ENCODE measurements at regions not wholly inside any gene's neighbourhood (a gene's known extent, or its start where the extent isn't known, plus 50 kb on each side); places are given as distances from the start of the nearest gene placed in this dataset.

DNA sequence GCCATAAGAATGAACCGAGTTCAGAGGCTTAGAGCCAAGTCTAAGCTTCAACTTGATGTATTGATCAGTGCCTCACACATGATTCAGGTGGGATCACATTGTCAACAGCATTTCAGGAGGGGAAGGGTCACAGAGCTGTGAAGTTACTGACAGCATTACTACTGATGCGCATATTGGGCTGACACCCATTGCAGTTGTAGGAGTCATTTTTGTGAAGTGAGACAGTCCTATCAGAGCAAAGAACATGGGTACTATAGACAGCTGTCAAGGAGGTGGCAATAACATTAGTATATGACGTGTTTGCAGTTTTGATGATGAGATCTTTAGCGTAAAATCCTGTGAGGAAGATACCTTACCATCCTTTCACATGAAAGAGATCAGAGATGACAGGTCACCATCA lies 206.0 kb upstream of the RBM19 start:
- H3K4me3 ChIP-seq (replicated peaks; ENCODE audit: low read depth, low read length) = no peak overlapping the region
- TF ChIP-seq, protein P1, sequence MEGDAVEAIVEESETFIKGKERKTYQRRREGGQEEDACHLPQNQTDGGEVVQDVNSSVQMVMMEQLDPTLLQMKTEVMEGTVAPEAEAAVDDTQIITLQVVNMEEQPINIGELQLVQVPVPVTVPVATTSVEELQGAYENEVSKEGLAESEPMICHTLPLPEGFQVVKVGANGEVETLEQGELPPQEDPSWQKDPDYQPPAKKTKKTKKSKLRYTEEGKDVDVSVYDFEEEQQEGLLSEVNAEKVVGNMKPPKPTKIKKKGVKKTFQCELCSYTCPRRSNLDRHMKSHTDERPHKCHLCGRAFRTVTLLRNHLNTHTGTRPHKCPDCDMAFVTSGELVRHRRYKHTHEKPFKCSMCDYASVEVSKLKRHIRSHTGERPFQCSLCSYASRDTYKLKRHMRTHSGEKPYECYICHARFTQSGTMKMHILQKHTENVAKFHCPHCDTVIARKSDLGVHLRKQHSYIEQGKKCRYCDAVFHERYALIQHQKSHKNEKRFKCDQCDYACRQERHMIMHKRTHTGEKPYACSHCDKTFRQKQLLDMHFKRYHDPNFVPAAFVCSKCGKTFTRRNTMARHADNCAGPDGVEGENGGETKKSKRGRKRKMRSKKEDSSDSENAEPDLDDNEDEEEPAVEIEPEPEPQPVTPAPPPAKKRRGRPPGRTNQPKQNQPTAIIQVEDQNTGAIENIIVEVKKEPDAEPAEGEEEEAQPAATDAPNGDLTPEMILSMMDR (IDR thresholded peaks at IDR 0.05; ENCODE audit: low read depth, low read length, missing control alignments) = no peak
- no peak for DNase-seq (ENCODE audit: extremely low read depth, low read depth)

GRCh38 chr12:114168061-114168460 lies 201.9 kb upstream of the RBM19 start:
- TF ChIP-seq, protein P1 (IDR thresholded peaks at IDR 0.05; ENCODE audit: low read depth, low read length, missing control alignments) = no peak
- no peak for DNase-seq (ENCODE audit: extremely low read depth, low read depth)
- H3K4me3 ChIP-seq (replicated peaks; ENCODE audit: low read depth, low read length) = no peak overlapping the region

DNA sequence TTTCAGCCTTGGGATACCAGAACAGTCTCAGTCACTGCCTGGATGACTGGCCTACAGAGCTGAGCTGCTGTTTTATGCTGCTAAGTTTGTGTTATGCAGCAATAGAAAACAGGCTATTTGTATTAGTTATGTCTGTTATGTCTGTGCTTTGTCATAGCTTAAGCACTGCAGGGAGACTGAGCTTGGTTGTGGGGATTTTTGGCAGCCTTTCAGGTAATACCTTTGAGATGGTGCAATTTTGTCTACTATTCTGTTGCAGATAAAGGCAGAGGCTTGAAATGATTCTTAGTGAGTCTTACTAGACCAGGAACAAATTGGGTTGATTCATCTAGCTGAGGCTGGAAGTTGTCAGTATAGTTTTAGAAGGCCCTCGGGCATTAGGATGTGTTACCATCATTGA lies 201.3 kb upstream of the RBM19 start:
- H3K4me3 ChIP-seq (replicated peaks; ENCODE audit: low read depth, low read length) = no peak overlapping the region
- TF ChIP-seq, protein P1 (IDR thresholded peaks at IDR 0.05; ENCODE audit: low read depth, low read length, missing control alignments) = no peak
- DNase-seq (ENCODE audit: extremely low read depth, low read depth) = no peak

DNA sequence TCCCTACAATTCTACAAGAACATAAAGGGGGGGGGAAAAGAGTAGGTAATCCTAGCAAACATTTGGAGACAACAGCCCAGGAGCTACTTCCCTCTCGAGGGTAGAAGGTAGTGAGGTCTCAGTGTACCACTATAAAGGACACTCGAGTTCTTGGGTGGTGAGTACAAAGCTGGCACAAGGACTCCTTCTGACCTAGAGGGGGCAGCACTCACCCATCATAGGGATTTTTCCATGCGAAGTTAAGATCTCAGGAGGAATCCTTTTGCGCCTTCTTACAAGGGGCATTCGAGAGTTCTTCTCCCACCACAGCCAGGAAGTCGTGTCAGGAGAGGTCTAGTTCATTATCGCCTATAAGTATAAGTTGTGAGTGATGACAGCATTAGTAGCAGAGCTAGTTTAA lies 200.2 kb upstream of the RBM19 start:
- peak; percentile 50 for DNase-seq (ENCODE audit: extremely low read depth, low read depth)
- TF ChIP-seq, protein P1 (IDR thresholded peaks at IDR 0.05; ENCODE audit: low read depth, low read length, missing control alignments) = peak; percentile 71
- H3K4me3 ChIP-seq (replicated peaks; ENCODE audit: low read depth, low read length) = no peak overlapping the region

DNA sequence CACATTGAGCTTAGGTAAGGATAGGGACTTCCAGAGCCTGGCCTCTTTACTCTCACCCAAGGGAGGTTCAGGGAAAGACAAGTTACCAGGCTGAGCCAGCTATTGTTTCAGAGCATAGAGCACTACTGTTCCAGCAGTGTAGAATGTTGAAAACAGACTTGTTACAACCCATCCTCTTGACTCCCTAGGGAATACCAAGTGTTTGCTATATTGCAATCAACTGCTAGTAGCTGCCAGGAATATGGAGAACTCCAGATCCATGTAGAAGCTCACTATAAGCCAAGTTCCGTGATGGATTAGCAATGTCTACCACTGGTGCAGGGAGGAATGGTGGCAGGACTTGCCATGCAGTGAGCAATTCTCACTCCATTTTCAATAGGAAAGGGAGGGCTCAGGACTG lies 199.8 kb upstream of the RBM19 start:
- DNase-seq (ENCODE audit: extremely low read depth, low read depth) = no peak
- H3K4me3 ChIP-seq (replicated peaks; ENCODE audit: low read depth, low read length) = no peak overlapping the region
- TF ChIP-seq, protein P1 (IDR thresholded peaks at IDR 0.05; ENCODE audit: low read depth, low read length, missing control alignments) = no peak

DNA sequence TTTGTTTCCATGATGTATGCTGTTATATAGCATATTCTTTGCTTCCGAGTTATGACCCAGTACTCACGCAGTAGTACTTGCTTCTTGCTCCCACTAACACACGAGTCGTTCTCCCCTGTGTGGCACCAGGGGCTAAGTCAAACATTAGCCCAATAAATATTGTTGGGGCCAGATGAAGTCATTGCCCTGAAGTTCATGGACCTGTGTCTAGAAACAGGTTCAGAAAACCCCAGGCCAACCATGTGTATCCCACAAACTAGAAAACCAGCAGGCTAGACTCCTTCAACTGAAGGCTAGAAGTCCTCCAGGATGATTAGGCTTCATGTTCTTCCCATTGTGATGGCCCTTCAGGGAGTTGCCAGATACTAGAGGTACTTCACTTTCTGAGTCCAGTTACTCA lies 198.2 kb upstream of the RBM19 start:
- TF ChIP-seq, protein P1 (IDR thresholded peaks at IDR 0.05; ENCODE audit: low read depth, low read length, missing control alignments) = no peak
- no peak for DNase-seq (ENCODE audit: extremely low read depth, low read depth)
- no peak overlapping the region for H3K4me3 ChIP-seq (replicated peaks; ENCODE audit: low read depth, low read length)

DNA sequence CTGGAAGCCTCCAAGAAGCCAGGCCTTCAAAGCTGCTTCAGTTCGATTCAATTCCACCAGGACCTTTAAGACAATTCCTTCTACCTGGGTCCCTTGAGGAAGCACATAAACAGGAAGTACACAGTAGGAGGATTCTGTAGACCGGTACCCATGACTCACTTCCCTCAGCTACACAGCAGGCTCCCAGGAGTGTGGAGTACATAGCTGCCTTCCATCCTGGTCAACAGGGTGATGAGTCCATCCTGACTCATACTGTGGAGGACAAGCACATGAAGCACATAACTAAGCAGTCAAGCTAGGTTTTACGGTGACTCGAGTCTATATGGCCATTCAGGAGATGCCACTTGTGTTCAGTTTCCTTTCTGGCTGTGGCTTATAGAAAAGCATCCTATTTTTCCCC lies 197.6 kb upstream of the RBM19 start:
- peak; percentile 94 for DNase-seq (ENCODE audit: extremely low read depth, low read depth)
- TF ChIP-seq, protein P1 (IDR thresholded peaks at IDR 0.05; ENCODE audit: low read depth, low read length, missing control alignments) = no peak
- H3K4me3 ChIP-seq (replicated peaks; ENCODE audit: low read depth, low read length) = no peak overlapping the region

Measured in HFF-Myc (cell line).